GM12875 (cell line): ENCODE measurements at regions not wholly inside any gene's neighbourhood (a gene's known extent, or its start where the extent isn't known, plus 50 kb on each side); places are given as distances from the start of the nearest gene placed in this dataset.

Source experiments
- H3K4me3 ChIP-seq: one replicate; pipeline ENCODE4 v1.5.1; 2011; ENCODE audit warnings: low read depth, low read length, control low read depth
- TF ChIP-seq, protein P1 (sequence below): IDR thresholded peaks from 2 replicates; pipeline ENCODE4 v1.5.1; 2011; ENCODE audit warnings: low read depth, mild to moderate bottlenecking, control low read depth, inconsistent platforms, low read length, moderate library complexity, borderline replicate concordance; ENCODE audit not compliant: insufficient read depth

GRCh38 chr7:32158076-32158475 lies 87.9 kb upstream of the PDE1C start:
- H3K4me3 ChIP-seq: no peak overlapping the region
- TF ChIP-seq, protein P1, sequence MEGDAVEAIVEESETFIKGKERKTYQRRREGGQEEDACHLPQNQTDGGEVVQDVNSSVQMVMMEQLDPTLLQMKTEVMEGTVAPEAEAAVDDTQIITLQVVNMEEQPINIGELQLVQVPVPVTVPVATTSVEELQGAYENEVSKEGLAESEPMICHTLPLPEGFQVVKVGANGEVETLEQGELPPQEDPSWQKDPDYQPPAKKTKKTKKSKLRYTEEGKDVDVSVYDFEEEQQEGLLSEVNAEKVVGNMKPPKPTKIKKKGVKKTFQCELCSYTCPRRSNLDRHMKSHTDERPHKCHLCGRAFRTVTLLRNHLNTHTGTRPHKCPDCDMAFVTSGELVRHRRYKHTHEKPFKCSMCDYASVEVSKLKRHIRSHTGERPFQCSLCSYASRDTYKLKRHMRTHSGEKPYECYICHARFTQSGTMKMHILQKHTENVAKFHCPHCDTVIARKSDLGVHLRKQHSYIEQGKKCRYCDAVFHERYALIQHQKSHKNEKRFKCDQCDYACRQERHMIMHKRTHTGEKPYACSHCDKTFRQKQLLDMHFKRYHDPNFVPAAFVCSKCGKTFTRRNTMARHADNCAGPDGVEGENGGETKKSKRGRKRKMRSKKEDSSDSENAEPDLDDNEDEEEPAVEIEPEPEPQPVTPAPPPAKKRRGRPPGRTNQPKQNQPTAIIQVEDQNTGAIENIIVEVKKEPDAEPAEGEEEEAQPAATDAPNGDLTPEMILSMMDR: no peak

DNA sequence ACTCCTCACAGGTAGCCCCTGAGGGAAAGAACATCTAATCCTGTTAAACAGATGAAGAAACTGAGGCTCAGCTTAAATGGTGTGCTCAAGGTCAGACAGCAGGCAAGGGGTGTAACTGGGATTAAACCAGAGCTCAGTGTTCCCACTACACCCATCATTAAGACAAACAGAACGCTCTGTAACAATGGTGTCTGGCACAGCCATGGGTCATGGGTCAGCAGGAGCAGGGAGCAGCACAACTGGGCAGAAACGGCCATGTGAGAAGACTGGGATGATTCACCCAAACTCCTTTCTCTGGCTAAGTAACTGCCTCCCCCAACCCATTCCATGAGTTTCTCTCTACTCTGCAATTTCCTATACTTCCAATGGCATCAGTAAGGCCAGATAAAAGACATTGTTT lies 85.5 kb upstream of the PDE1C start:
- no peak overlapping the region for H3K4me3 ChIP-seq
- TF ChIP-seq, protein P1: no peak

- TF ChIP-seq, protein P1: no peak
- no peak overlapping the region for H3K4me3 ChIP-seq
Measured at GRCh38 chr7:32154797-32155196, 84.6 kb upstream of the PDE1C start.

- TF ChIP-seq, protein P1: no peak
- H3K4me3 ChIP-seq: no peak overlapping the region
Measured at GRCh38 chr7:32153006-32153405, 82.8 kb upstream of the PDE1C start.

DNA sequence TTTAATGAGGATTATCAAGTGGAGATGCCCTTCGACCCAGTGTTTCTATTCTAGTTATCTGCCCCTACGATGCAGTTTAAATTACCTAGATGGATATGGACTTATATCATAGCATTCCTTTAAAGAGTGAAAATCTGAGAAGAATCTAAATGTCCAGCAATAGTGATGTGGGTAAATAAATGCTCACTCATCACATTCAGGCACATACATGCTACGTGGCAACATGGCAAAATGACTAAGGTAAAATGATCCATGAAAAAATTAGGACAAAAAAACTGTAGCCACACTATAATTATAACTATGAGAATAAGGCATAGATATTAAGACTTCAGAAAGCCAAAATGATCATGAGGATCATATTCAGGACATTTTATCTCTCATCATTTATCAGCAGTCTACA lies 82.4 kb upstream of the PDE1C start:
- H3K4me3 ChIP-seq: no peak overlapping the region
- TF ChIP-seq, protein P1: no peak

DNA sequence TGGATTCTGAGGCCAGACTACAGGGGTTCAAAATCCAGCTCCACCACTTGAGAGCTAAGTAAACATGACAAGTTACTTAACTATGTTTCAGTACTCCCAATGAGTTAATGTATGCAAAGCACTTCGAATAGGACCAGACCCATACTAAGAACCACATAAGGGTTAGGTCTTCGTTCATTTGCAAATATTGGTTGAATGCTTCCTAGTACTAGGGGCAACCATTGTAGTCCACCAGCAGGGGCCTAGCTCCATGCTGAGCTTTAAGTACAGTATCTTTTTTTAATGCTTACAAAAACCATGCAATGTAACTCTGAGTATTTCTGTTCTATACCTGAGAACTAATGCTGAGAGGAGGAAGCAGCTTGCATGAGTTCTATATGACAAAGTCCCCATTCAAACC lies 80.4 kb upstream of the PDE1C start:
- H3K4me3 ChIP-seq: no peak overlapping the region
- TF ChIP-seq, protein P1: no peak

DNA sequence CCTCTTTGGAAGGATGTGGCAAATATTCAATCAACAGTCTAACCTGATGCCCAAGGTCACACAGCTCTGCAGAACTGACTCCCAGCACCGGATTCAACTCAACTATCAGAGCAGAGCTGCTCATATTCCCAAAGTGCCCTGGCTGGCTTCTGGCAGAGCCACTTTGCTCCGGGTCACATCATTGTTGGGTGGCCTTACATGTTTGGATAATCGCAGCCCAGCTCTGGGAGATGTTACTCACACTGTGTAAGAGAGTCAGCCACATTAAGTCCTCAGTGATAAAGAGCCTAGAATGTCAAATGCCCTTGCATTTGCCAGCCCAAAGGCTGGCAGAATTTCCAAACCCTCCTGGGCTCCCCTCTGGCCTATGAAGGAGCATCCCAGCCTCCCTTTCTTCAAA lies 79.8 kb upstream of the PDE1C start:
- TF ChIP-seq, protein P1: no peak
- no peak overlapping the region for H3K4me3 ChIP-seq
